HG03378 (cell line): ENCODE measurements at regions not wholly inside any gene's neighbourhood (a gene's known extent, or its start where the extent isn't known, plus 50 kb on each side); places are given as distances from the start of the nearest gene placed in this dataset.
"Not testable (repeated sequence)": the region's sequence is repeated elsewhere in the genome, so short reads cannot be mapped to it uniquely, and the experiment has no call there.

Experiments
- ATAC-seq: cut with Tn5 transposase; IDR thresholded peaks from one replicate; pipeline ENCODE4 v1.9.1; 2021; ENCODE audit warnings: mild to moderate bottlenecking, moderate library complexity; ENCODE audit not compliant: unreplicated experiment

- ATAC-seq: no peak
Observed at GRCh38 chr7:142539901-142540300, 209.4 kb upstream of the PRSS1 start.

- ATAC-seq: no peak
Observed at GRCh38 chr7:142537760-142538159, 211.5 kb upstream of the PRSS1 start.

- ATAC-seq: peak; percentile 94
Observed at GRCh38 chr7:142535123-142535779, 214.0 kb upstream of the PRSS1 start.

GRCh38 chr7:142534726-142535122, 214.5 kb upstream of the PRSS1 start:
- ATAC-seq: no peak

GRCh38 chr7:142533920-142534319, 215.4 kb upstream of the PRSS1 start:
- ATAC-seq: no peak

GRCh38 chr7:142529591-142529990, 219.7 kb upstream of the PRSS1 start:
- ATAC-seq: no peak

GRCh38 chr7:142528608-142529408, 220.5 kb upstream of the PRSS1 start:
- ATAC-seq: no peak

- ATAC-seq: no peak
Observed at GRCh38 chr7:142523821-142524460, 225.3 kb upstream of the PRSS1 start.

GRCh38 chr7:142522735-142523134, 226.5 kb upstream of the PRSS1 start:
- no peak for ATAC-seq

- not testable (repeated sequence) for ATAC-seq
Observed at GRCh38 chr7:142520885-142521284, 228.4 kb upstream of the PRSS1 start.

- not testable (repeated sequence) for ATAC-seq
Observed at GRCh38 chr7:142520455-142520854, 228.8 kb upstream of the PRSS1 start.

- no peak for ATAC-seq
Observed at GRCh38 chr7:142519079-142520078, 229.9 kb upstream of the PRSS1 start.

GRCh38 chr7:142516038-142516501, 233.2 kb upstream of the PRSS1 start:
- ATAC-seq: peak; percentile 97

- not testable (repeated sequence) for ATAC-seq
Observed at GRCh38 chr7:142514716-142515115, 234.6 kb upstream of the PRSS1 start.

GRCh38 chr7:142513178-142513955, 235.9 kb upstream of the PRSS1 start:
- no peak for ATAC-seq

GRCh38 chr7:142511801-142512200, 237.5 kb upstream of the PRSS1 start:
- no peak for ATAC-seq

- ATAC-seq: no peak
Observed at GRCh38 chr7:142511374-142511773, 237.9 kb upstream of the PRSS1 start.

GRCh38 chr7:142509235-142509634, 240.0 kb upstream of the PRSS1 start:
- ATAC-seq: not testable (repeated sequence)

GRCh38 chr7:142508251-142508650, 241.0 kb upstream of the PRSS1 start:
- ATAC-seq: no peak

- no peak for ATAC-seq
Observed at GRCh38 chr7:142507799-142508198, 241.5 kb upstream of the PRSS1 start.
